ENCODE measurements at regions not wholly inside any gene's neighbourhood (a gene's known extent, or its start where the extent isn't known, plus 50 kb on each side); places are given as distances from the start of the nearest gene placed in this dataset.
A peak's percentile ranks its signal among the peaks of the same experiment; 100 is the strongest.
"Not testable (repeated sequence)": the region's sequence is repeated elsewhere in the genome, so short reads cannot be mapped to it uniquely, and the experiment has no call there.

GRCh38 chr10:16156681-16157080 lies 280.1 kb upstream of the PTER start:
- Mint-ChIP-seq H3K27me3 (ENCODE audit: low read depth) (no peaks in the 10 kb centered on the region), H3K4me3 (no peak overlapping the region), H3K9me3 (no peaks in the 10 kb centered on the region), H3K36me3 (ENCODE audit: insufficient read depth) (no peaks in the 10 kb centered on the region), H3K4me1 (ENCODE audit: low read depth) (no peaks in the 10 kb centered on the region)
- DNase-seq: no peak
- no peak for ATAC-seq

GRCh38 chr10:16165067-16165466 lies 271.7 kb upstream of the PTER start:
- ATAC-seq; H3K27me3 Mint-ChIP-seq (ENCODE audit: low read depth); H3K4me3 Mint-ChIP-seq; H3K4me1 Mint-ChIP-seq (ENCODE audit: low read depth); DNase-seq; H3K36me3 Mint-ChIP-seq (ENCODE audit: insufficient read depth): not testable (repeated sequence)
- peaks cover 25% of the 10 kb centered on the region for H3K9me3 Mint-ChIP-seq

- Mint-ChIP-seq H3K27me3 (ENCODE audit: low read depth) (peaks cover 2% of the 10 kb centered on the region), H3K4me3 (no peak overlapping the region), H3K4me1 (ENCODE audit: low read depth) (no peaks in the 10 kb centered on the region), H3K9me3 (no peaks in the 10 kb centered on the region), H3K36me3 (ENCODE audit: insufficient read depth) (no peaks in the 10 kb centered on the region)
- no peak for ATAC-seq
- DNase-seq: no peak
These were observed 254.7 kb upstream of the PTER start for GRCh38 chr10:16182144-16182543.

- H3K36me3 Mint-ChIP-seq (ENCODE audit: insufficient read depth): no peaks in the 10 kb centered on the region
- no peaks in the 10 kb centered on the region for H3K4me1 Mint-ChIP-seq (ENCODE audit: low read depth)
- H3K27me3 Mint-ChIP-seq (ENCODE audit: low read depth): peaks cover 2% of the 10 kb centered on the region
- DNase-seq: no peak
- no peaks in the 10 kb centered on the region for H3K9me3 Mint-ChIP-seq
- H3K4me3 Mint-ChIP-seq: no peak overlapping the region
- ATAC-seq: no peak
These were observed 254.1 kb upstream of the PTER start for GRCh38 chr10:16182688-16183087.

- no peak for ATAC-seq
- Mint-ChIP-seq H3K4me1 (ENCODE audit: low read depth) (no peaks in the 10 kb centered on the region), H3K27me3 (ENCODE audit: low read depth) (peaks cover 2% of the 10 kb centered on the region), H3K36me3 (ENCODE audit: insufficient read depth) (no peaks in the 10 kb centered on the region), H3K9me3 (no peaks in the 10 kb centered on the region), H3K4me3 (no peak overlapping the region)
- DNase-seq: no peak
These were observed 252.7 kb upstream of the PTER start for GRCh38 chr10:16184096-16184597.

GRCh38 chr10:16184906-16185305 lies 251.9 kb upstream of the PTER start:
- Mint-ChIP-seq H3K4me3 (no peak overlapping the region), H3K9me3 (no peaks in the 10 kb centered on the region), H3K36me3 (ENCODE audit: insufficient read depth) (no peaks in the 10 kb centered on the region), H3K27me3 (ENCODE audit: low read depth) (peaks cover 2% of the 10 kb centered on the region), H3K4me1 (ENCODE audit: low read depth) (no peaks in the 10 kb centered on the region)
- DNase-seq (no peak), ATAC-seq (no peak)

- Mint-ChIP-seq H3K27me3 (ENCODE audit: low read depth) (peaks cover 4% of the 10 kb centered on the region), H3K9me3 (no peaks in the 10 kb centered on the region), H3K4me3 (no peak overlapping the region), H3K36me3 (ENCODE audit: insufficient read depth) (no peaks in the 10 kb centered on the region), H3K4me1 (ENCODE audit: low read depth) (no peaks in the 10 kb centered on the region)
- DNase-seq (no peak), ATAC-seq (no peak)
These were observed 250.2 kb upstream of the PTER start for GRCh38 chr10:16186564-16186963.

GRCh38 chr10:16187161-16187560 lies 249.6 kb upstream of the PTER start:
- H3K27me3 Mint-ChIP-seq (ENCODE audit: low read depth): peaks cover 5% of the 10 kb centered on the region

GRCh38 chr10:16192337-16192736 lies 244.5 kb upstream of the PTER start:
- H3K4me1 Mint-ChIP-seq (ENCODE audit: low read depth): peaks cover 11% of the 10 kb centered on the region
- H3K27me3 Mint-ChIP-seq (ENCODE audit: low read depth): peaks cover 3% of the 10 kb centered on the region
- ATAC-seq: no peak
- H3K4me3 Mint-ChIP-seq: no peak overlapping the region
- no peaks in the 10 kb centered on the region for H3K9me3 Mint-ChIP-seq
- H3K36me3 Mint-ChIP-seq (ENCODE audit: insufficient read depth): no peaks in the 10 kb centered on the region
- no peak for DNase-seq

More at GRCh38 chr10:16187161-16187560, 249.6 kb upstream of the PTER start:
- Mint-ChIP-seq H3K9me3 (no peaks in the 10 kb centered on the region), H3K36me3 (ENCODE audit: insufficient read depth) (no peaks in the 10 kb centered on the region), H3K4me1 (ENCODE audit: low read depth) (no peaks in the 10 kb centered on the region), H3K4me3 (no peak overlapping the region)
- DNase-seq (no peak), ATAC-seq (no peak)

GRCh38 chr10:16193241-16193640 lies 243.6 kb upstream of the PTER start:
- ATAC-seq: no peak
- Mint-ChIP-seq H3K27me3 (ENCODE audit: low read depth) (peaks cover 3% of the 10 kb centered on the region), H3K36me3 (ENCODE audit: insufficient read depth) (no peaks in the 10 kb centered on the region), H3K4me1 (ENCODE audit: low read depth) (peaks cover 11% of the 10 kb centered on the region), H3K4me3 (no peak overlapping the region), H3K9me3 (no peaks in the 10 kb centered on the region)
- no peak for DNase-seq

- Mint-ChIP-seq H3K27me3 (ENCODE audit: low read depth) (peaks cover 3% of the 10 kb centered on the region), H3K4me3 (no peak overlapping the region), H3K9me3 (no peaks in the 10 kb centered on the region), H3K36me3 (ENCODE audit: insufficient read depth) (no peaks in the 10 kb centered on the region), H3K4me1 (ENCODE audit: low read depth) (peaks cover 11% of the 10 kb centered on the region)
- no peak for DNase-seq
- ATAC-seq: peak; percentile 43 to 59
These were observed 241.5 kb upstream of the PTER start for GRCh38 chr10:16195178-16195769.

- H3K36me3 Mint-ChIP-seq (ENCODE audit: insufficient read depth): no peaks in the 10 kb centered on the region
- no peaks in the 10 kb centered on the region for H3K9me3 Mint-ChIP-seq
- peaks cover 11% of the 10 kb centered on the region for H3K4me1 Mint-ChIP-seq (ENCODE audit: low read depth)
- H3K4me3 Mint-ChIP-seq: no peak overlapping the region
- no peak for DNase-seq
- ATAC-seq: no peak
- H3K27me3 Mint-ChIP-seq (ENCODE audit: low read depth): peaks cover 3% of the 10 kb centered on the region
These were observed 240.9 kb upstream of the PTER start for GRCh38 chr10:16195894-16196293.

- Mint-ChIP-seq H3K4me3 (no peak overlapping the region), H3K4me1 (ENCODE audit: low read depth) (peaks cover 11% of the 10 kb centered on the region), H3K27me3 (ENCODE audit: low read depth) (no peaks in the 10 kb centered on the region), H3K36me3 (ENCODE audit: insufficient read depth) (no peaks in the 10 kb centered on the region), H3K9me3 (no peaks in the 10 kb centered on the region)
- DNase-seq (no peak), ATAC-seq (no peak)
These were observed 237.6 kb upstream of the PTER start for GRCh38 chr10:16199216-16199615.

GRCh38 chr10:16223618-16224017 lies 213.2 kb upstream of the PTER start:
- not testable (repeated sequence) for H3K4me3 Mint-ChIP-seq; DNase-seq; H3K36me3 Mint-ChIP-seq (ENCODE audit: insufficient read depth); ATAC-seq; H3K4me1 Mint-ChIP-seq (ENCODE audit: low read depth); H3K27me3 Mint-ChIP-seq (ENCODE audit: low read depth)
- H3K9me3 Mint-ChIP-seq: peaks cover 45% of the 10 kb centered on the region

- no peak overlapping the region for H3K4me3 Mint-ChIP-seq
- ATAC-seq (no peak), DNase-seq (no peak)
- H3K27me3 Mint-ChIP-seq (ENCODE audit: low read depth): no peaks in the 10 kb centered on the region
- H3K4me1 Mint-ChIP-seq (ENCODE audit: low read depth): no peaks in the 10 kb centered on the region
- peaks cover 28% of the 10 kb centered on the region for H3K9me3 Mint-ChIP-seq
- H3K36me3 Mint-ChIP-seq (ENCODE audit: insufficient read depth): no peaks in the 10 kb centered on the region
These were observed 209.1 kb upstream of the PTER start for GRCh38 chr10:16227674-16228073.
